Small intestine (tissue), 7 donors: ENCODE measurements at regions not wholly inside any gene's neighbourhood (a gene's known extent, or its start where the extent isn't known, plus 50 kb on each side); places are given as distances from the start of the nearest gene placed in this dataset.

Experiments used
- DNase-seq, 2 donors: peaks; one replicate each; pipeline versions ENCODE4 v3.0.0 to v3.0.0-alpha.2; 2013
- FAIRE-seq: peaks from 2 replicates; lab custom pipeline; 2012; peaks lifted over from hg19 to GRCh38; lab: Jason Lieb, UNC
- H3K27ac ChIP-seq, 3 donors: one replicate each; pipeline ENCODE4 v1.5.1; 2013; ENCODE audit warnings: low read length in 2 of 3, mild to moderate bottlenecking in 2 of 3, control low read depth in 1 of 3, inconsistent platforms in 1 of 3, low read depth in 1 of 3, moderate library complexity in 1 of 3
- H3K27me3 ChIP-seq, 3 donors: one replicate each; pipeline ENCODE4 v1.6.1; 2013; ENCODE audit warnings: low read length in 3 of 3, inconsistent platforms in 1 of 3; ENCODE audit not compliant: control insufficient read depth in 3 of 3, insufficient read depth in 3 of 3
- H3K36me3 ChIP-seq, 3 donors: one replicate each; pipeline ENCODE4 v1.6.1; 2013; ENCODE audit warnings: low read length in 3 of 3, inconsistent platforms in 1 of 3, low read depth in 1 of 3, mild to moderate bottlenecking in 1 of 3, moderate library complexity in 1 of 3; ENCODE audit not compliant: control insufficient read depth in 3 of 3, insufficient read depth in 2 of 3
- H3K4me1 ChIP-seq, 3 donors: one replicate each; pipeline ENCODE4 v1.6.1; 2013; ENCODE audit warnings: low read length in 2 of 3, inconsistent platforms in 1 of 3, low read depth in 1 of 3, mild to moderate bottlenecking in 1 of 3, moderate library complexity in 1 of 3; ENCODE audit not compliant: control insufficient read depth in 3 of 3, insufficient read depth in 2 of 3
- H3K4me3 ChIP-seq, 3 donors: one replicate each; pipeline ENCODE4 v1.5.1; 2013; ENCODE audit warnings: low read length in 3 of 3, control low read depth in 1 of 3, inconsistent platforms in 1 of 3, low read depth in 1 of 3, mild to moderate bottlenecking in 1 of 3, moderate library complexity in 1 of 3
- H3K9me3 ChIP-seq, 2 donors: one replicate each; pipeline ENCODE4 v1.6.1; 2013; ENCODE audit warnings: low read depth in 1 of 2, low read length in 1 of 2; ENCODE audit not compliant: control insufficient read depth in 2 of 2, insufficient read depth in 1 of 2
- WGBS, 3 donors: extraction: QIAGEN DNeasy Blood & Tissue Kit; methylation state at CpG; one replicate each; pipeline ENCODE4 v1.1.7; 2013; 5-methylcytosine and 5-hydroxymethylcytosine counted together
- donor health status: healthy with polysubstance abuse.
- donor health status: control.
- donor health status: control.
- donor health status: Bipolar disorder and iron deficiency.
- donor health status: healthy.

- Histone ChIP-seq H3K4me3 (no peak overlapping the region), H3K27ac (no peak overlapping the region), H3K27me3 (peaks cover 0 to 5% (median 5%) of the 10 kb centered on the region in 3 donors), H3K36me3 (no peaks in the 10 kb centered on the region), H3K9me3 (no peaks in the 10 kb centered on the region), H3K4me1 (no peaks in the 10 kb centered on the region)
- DNase-seq (no peak), FAIRE-seq (no peak)
- 71 to 77% (median 74%) methylated on average over 4 of the region's 4 CpGs for WGBS, 3 donors
Observed at GRCh38 chr12:114241973-114242434, 163.9 kb downstream of the TBX5 start.

- WGBS, 3 donors: 50 to 71% (median 67%) methylated on average over 12 of the region's 12 CpGs
- H3K27ac ChIP-seq: no peak overlapping the region
- no peaks in the 10 kb centered on the region for H3K4me1 ChIP-seq
- H3K4me3 ChIP-seq: no peak overlapping the region
- peaks cover 0 to 5% (median 5%) of the 10 kb centered on the region in 3 donors for H3K27me3 ChIP-seq
- DNase-seq (no peak), FAIRE-seq (no peak)
- no peaks in the 10 kb centered on the region for H3K9me3 ChIP-seq
- no peaks in the 10 kb centered on the region for H3K36me3 ChIP-seq
Observed at GRCh38 chr12:114240288-114240687, 165.7 kb downstream of the TBX5 start.

GRCh38 chr12:114238808-114239207 lies 167.1 kb downstream of the TBX5 start:
- 33 to 38% (median 38%) methylated on average over 5 of the region's 5 CpGs for WGBS, 3 donors
- no peaks in the 10 kb centered on the region for H3K36me3 ChIP-seq
- no peaks in the 10 kb centered on the region for H3K4me1 ChIP-seq
- H3K4me3 ChIP-seq: no peak overlapping the region
- no peak overlapping the region for H3K27ac ChIP-seq
- DNase-seq (no peak), FAIRE-seq (no peak)
- peaks cover 0 to 3% (median 0%) of the 10 kb centered on the region in 3 donors for H3K27me3 ChIP-seq
- H3K9me3 ChIP-seq: no peaks in the 10 kb centered on the region

GRCh38 chr12:114237230-114237629 lies 168.7 kb downstream of the TBX5 start:
- Histone ChIP-seq H3K36me3 (no peaks in the 10 kb centered on the region), H3K27ac (no peak overlapping the region), H3K9me3 (no peaks in the 10 kb centered on the region), H3K4me3 (no peak overlapping the region), H3K27me3 (peaks cover 0 to 3% (median 0%) of the 10 kb centered on the region in 3 donors), H3K4me1 (no peaks in the 10 kb centered on the region)
- FAIRE-seq (no peak), DNase-seq (no peak)
- 55 to 63% (median 55%) methylated on average over 5 of the region's 5 CpGs for WGBS, 3 donors

- no peak for FAIRE-seq
- Histone ChIP-seq H3K4me1 (no peaks in the 10 kb centered on the region), H3K36me3 (no peaks in the 10 kb centered on the region), H3K9me3 (no peaks in the 10 kb centered on the region), H3K4me3 (no peak overlapping the region), H3K27me3 (no peaks in the 10 kb centered on the region), H3K27ac (no peak overlapping the region)
- 92 to 94% (median 93%) methylated on average over 2 of the region's 2 CpGs for WGBS, 3 donors
- DNase-seq: no peak
Observed at GRCh38 chr12:114232187-114232586, 173.8 kb downstream of the TBX5 start.

GRCh38 chr12:114229150-114229549 lies 176.8 kb downstream of the TBX5 start:
- DNase-seq: no peak
- Histone ChIP-seq H3K9me3 (no peaks in the 10 kb centered on the region), H3K36me3 (no peaks in the 10 kb centered on the region), H3K27ac (no peak overlapping the region), H3K27me3 (no peaks in the 10 kb centered on the region), H3K4me1 (no peaks in the 10 kb centered on the region), H3K4me3 (no peak overlapping the region)
- WGBS, 3 donors: 55 to 71% (median 70%) methylated on average over 1 of the region's 1 CpG
- FAIRE-seq: no peak

- DNase-seq (no peak), FAIRE-seq (no peak)
- Histone ChIP-seq H3K27me3 (peaks cover 0 to 3% (median 0%) of the 10 kb centered on the region in 3 donors), H3K4me3 (no peak overlapping the region), H3K9me3 (no peaks in the 10 kb centered on the region), H3K36me3 (no peaks in the 10 kb centered on the region), H3K27ac (no peak overlapping the region), H3K4me1 (no peaks in the 10 kb centered on the region)
- WGBS, 3 donors: 55 to 61% (median 58%) methylated on average over 10 of the region's 10 CpGs
Observed at GRCh38 chr12:114226241-114226928, 179.6 kb downstream of the TBX5 start.

- Histone ChIP-seq H3K4me3 (no peak overlapping the region), H3K4me1 (no peaks in the 10 kb centered on the region), H3K36me3 (no peaks in the 10 kb centered on the region), H3K27me3 (peaks cover 0 to 3% (median 0%) of the 10 kb centered on the region in 3 donors), H3K27ac (no peak overlapping the region), H3K9me3 (no peaks in the 10 kb centered on the region)
- DNase-seq (no peak), FAIRE-seq (no peak)
Observed at GRCh38 chr12:114221957-114222630, 183.8 kb downstream of the TBX5 start.
